RCC 7860 (cell line): ENCODE measurements at regions not wholly inside any gene's neighbourhood (a gene's known extent, or its start where the extent isn't known, plus 50 kb on each side); places are given as distances from the start of the nearest gene placed in this dataset.

Source experiments
- DNase-seq: peaks from one replicate; pipeline ENCODE4 v3.0.0-alpha.2; 2015; ENCODE audit warnings: low spot score
- FAIRE-seq: peaks from 2 replicates; lab custom pipeline; 2012; peaks lifted over from hg19 to GRCh38; lab: Jason Lieb, UNC

DNA sequence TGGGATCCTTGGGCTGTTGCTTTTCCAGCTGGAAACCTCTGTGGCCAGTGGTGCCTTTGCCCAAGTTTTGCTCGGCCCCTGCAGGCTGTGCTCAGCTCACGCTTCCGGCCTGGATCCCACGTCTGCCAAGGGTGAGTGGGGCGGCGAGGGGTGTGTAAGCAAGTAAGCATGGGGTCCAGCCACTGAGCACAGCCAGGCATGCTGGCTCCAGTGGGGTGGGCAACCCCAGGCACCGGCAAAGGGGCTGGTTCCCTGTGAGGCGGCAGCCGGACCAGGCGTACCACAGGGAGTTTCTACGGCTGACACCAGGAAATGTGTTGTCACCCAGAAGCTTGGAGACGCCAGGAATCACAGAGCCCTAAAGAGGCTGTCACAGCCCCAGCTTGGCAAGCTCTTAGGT is 393.4 kb upstream of the CCDC196 start:
- DNase-seq (no peak), FAIRE-seq (no peak)

DNA sequence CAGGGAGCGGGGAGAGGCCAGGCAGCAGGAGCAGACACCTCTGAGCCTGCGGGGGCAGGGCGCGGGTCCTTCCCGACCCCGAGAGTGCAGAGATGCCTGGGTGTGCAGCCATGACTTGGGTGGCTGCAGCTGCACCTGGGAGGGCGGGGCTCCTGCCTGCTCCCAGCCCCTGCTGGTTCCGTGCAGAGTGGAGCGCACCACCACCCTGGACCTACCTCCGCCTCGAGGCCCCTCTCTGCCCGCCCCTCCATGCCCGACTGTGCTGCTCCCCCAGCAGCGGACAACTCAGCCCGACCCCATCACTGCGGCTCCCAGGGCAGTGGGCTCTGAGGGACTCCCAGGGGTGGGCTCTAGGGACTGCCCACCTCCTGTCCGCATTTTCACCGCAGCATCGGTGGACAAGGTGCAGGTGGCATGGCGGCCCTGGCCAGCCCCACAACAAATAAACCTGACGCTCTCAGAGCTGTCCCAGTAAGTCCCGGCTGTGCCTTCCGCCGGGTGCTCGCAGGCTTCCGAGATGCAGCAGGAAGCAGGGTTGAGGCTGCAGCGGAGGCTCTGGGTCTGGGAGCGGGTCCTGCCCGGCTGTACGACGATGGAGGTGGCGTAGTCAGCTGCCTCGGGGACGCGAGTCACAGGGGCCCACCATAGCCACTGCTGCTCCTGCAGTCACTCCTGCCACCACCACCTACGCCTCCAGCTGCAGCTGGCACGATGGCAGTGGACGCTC is 392.0 kb upstream of the CCDC196 start:
- no peak for DNase-seq

DNA sequence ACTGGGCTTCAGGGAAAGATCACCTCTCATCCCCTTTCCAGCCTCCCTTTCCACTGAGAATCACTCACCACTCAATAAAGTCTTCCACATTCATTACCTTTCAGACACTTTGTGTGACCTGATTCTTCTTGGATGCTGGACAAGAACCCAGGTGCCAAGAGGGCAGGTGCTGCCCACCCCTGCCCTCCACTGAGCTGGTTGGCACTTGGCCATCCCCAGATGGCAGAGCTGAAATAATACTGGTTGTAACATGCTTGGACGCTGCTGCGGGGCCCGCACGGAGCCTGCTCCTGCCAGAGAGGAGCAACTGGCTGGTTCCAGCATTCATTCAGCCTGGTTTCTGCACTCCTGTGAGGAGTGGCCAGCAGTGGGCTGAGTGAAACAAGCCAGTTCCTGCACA is 386.7 kb upstream of the CCDC196 start:
- DNase-seq: no peak
- FAIRE-seq: no peak

More for the DNA sequence above, 392.0 kb upstream of the CCDC196 start:
- FAIRE-seq: no peak

DNA sequence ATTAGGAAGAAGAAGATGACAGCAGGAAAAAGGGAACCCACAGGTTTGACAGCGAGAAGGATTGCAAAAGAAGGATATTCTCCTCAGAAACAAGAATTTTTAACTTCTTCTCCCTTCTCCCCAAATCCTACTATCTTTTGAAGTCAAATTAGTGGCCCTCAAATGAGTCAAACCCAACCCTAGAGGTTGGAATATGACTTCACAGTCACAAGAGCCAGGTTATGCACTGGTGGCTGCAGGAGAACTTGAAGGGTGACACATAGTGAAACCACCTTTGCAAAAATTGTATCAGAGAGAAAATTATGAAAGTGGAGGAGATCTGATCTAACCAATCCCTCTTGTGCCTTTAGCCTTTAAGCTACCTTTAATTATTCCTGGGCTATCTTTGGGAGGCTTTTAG is 386.2 kb upstream of the CCDC196 start:
- DNase-seq (no peak), FAIRE-seq (no peak)

DNA sequence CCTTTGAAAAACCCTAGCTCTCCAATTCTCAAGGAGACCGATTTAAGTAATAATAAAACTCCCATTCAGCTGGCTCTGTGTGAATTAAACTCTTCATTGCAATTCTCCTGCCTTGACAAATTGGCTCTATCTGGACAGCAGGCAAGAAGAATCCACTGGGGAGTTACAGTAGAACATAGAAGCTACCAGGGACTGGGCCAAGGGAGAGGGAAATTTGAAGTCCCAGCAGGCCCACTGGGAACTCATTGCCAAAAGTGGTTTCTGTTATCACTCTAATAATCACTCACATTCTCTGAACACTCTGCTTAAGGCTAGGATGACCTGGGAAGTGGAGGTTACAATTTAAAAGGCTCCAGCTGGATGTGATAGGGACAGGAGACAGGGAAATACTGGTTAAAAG is 384.5 kb upstream of the CCDC196 start:
- FAIRE-seq: no peak
- no peak for DNase-seq

DNA sequence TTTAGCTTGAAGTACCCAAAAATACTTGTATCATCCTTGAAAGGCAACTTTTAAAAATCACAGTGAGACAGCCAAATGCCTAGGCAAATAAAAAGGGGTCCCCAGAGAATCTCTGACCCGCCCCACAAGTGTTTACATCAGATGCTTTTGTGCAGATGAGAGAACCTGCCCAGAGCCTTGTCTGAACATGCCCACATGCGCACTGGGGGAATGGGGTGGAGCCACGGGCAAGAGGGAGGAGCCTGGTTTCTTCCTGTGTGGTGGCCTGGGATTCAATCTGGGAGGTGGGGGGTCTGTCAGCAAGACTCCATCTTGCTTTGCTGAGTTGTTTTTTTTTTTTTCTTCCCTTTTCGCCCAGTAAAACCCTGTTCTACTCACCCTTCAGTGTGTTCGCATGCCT is 381.7 kb upstream of the CCDC196 start:
- no peak for FAIRE-seq
- no peak for DNase-seq

DNA sequence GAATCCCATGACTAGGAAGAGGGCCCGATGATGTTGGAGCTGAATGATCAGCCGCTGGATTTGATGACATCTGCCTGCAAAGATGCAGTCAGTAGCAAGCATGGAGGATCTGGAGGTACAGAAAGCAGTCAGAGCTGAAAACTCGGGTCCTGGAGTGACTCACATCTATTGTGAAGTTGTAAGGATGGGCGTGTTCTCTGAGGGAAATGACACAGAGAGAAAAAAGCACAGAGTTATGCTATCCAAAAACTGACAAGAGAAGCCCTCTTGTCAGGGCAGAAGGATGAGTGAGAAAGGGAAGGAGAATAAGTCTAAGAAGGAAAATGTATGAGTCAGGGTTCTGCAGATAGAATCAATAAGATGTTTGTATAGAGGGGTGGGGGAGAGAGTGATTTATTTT is 380.4 kb upstream of the CCDC196 start:
- DNase-seq: no peak
- FAIRE-seq: no peak

DNA sequence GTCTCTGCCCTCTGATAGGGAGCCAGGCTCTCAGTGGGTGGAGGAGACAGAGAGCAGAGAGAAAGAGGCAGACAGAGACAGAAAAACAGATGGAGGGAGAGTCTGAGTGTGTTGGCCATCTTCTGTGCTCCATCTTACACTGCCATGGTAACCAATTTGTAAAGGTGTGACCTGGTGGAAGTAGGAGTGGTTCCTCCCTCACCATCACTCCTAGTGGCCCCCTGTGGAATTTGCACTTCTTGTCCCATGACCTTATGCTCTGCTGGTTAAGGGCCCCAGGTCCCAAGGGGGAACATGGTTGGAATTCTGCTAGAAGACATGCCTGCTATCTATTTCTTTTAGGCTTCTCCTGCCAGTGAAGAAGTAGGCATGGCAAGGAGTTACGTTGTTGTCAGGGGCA is 376.7 kb upstream of the CCDC196 start:
- FAIRE-seq (no peak), DNase-seq (no peak)

DNA sequence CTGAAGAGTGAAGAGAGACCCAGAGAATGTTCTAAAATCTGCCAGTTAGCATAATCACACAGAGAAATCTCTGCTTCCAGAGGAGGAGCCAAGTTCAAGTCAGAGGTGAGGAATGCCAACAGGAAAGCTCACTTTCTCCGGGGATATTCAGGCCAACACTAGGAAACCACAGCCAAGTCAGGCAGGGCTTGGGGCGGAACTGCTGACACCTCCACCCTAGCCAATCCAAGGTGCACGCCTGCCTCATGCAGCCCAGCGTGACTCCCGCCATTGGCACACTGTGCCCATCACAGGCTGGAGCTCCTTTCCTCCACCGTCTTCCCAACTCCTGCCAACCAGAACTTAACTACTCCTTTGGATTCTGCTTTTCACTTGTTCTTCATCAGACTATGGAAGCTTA is 374.3 kb upstream of the CCDC196 start:
- FAIRE-seq: no peak

DNA sequence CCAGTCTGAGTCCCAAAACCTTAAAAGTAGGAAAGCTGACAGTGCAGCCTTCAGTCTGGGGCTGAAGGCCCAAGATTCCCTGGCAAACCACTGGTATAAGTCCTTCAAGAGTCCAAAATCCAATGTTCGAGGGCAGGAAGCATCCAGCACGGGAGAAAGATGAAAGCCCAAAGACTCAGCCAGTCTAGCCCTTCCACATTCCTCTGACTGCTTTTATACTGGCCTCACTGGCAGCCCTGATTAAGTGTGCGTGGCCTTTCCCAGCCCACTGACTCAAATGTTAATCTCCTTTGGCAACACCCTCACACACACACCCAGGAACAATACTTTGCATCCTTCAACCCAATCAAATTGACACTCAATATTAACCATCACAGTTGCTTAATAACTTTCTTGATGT is 372.1 kb upstream of the CCDC196 start:
- DNase-seq: no peak
- FAIRE-seq: no peak

More for the DNA sequence above, 374.3 kb upstream of the CCDC196 start:
- no peak for DNase-seq

DNA sequence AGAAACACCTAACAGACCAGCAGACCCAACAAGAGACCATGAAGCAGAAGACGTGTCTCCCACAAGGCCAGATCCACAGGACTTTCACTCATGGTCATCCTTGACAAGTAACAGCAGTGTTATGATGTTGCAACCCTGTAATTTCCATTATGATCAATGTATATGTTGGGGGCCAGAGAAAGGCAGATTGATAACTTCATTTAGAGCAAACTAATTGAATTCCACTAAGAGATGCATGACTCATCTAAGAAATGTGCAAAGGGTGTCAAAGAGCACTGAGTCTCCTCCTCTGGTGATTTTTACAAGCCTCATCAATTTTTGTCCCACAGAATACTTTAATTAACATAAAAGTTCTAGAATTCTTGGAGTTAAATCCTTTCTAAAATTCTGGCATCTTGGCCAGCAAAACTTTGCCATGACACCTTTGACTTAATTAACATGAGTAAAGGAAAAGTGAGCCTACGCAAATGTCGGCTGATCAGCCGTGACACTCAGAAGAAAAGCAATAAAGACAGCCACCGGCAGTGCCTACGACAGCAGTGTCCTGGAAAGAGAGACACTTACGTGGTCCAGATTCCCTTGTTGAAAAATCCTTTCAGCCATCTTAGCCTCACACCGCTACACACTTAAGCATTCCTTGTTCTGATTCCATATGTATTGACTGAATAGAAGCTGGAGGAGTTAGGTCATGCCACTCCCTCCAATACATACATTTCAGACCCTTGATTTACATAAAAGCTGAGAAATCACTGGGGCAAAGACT is 370.2 kb upstream of the CCDC196 start:
- FAIRE-seq: no peak
- no peak for DNase-seq

DNA sequence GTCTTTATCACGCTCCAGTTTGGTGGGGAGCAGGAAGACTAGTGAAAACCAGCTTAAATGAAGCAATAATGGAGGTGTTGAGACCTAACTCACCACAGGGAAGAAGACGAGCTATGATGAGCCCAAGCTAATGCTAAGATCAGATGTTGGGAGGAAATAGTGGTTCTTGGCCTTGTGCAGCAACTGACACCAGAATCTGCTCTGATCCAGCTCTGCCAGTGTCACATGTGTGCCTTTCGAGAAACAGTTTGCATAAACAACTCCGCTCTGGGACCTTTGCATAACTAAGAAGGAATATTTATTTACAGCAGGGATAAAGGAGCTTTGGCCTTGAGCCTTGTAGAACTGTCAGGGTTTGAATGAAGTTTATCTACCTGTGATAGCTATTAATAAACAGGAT is 369.4 kb upstream of the CCDC196 start:
- DNase-seq (no peak), FAIRE-seq (no peak)

DNA sequence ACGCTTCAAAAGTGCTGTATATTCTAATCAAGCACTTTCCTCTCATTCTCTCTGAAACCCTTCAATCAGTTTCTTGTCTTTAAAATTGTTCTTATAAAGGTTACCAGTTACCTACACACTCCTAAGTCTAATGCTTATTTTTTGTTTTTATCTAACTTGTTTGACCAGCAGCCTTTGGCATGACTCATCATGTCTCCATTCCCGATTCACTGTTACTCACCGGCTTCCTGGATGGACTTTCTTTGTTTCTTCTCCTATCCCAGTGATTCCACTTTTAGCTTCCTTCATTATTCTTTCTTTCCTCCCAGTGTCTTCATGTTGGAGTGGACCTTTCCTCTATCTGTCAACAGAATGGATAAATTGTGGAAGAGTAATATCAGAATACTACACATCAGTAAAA is 368.6 kb upstream of the CCDC196 start:
- FAIRE-seq (no peak), DNase-seq (peak; percentile 29)

DNA sequence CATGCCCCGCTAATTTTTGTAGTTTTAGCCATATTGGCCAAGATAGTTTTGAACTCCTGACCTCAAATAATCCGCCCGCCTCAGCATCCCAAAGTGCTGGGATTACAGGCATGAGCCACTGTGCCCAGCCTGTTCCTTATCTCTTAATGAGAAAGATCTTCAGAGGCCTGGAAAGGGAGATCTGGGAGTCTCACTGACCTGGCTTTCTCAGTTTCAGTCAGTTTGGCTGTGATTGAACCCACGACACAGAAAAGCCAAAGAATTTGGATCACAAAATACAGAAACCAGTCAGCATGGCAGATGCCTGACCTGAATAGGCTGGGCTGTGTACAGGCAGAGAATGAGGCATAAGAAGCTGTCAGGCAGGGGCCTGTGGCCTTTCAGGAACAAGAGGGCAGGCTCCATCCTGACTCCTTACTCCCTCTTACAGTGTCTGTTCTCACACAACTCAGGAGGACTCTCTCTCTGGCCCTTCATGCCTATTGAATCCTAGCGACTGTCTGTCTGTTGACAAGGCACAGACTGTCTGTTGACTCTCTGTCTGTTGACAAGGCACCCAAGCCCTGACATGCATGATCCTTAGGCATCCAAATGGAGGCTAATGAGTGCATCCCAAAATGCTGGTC is 366.5 kb upstream of the CCDC196 start:
- FAIRE-seq (no peak), DNase-seq (no peak)

DNA sequence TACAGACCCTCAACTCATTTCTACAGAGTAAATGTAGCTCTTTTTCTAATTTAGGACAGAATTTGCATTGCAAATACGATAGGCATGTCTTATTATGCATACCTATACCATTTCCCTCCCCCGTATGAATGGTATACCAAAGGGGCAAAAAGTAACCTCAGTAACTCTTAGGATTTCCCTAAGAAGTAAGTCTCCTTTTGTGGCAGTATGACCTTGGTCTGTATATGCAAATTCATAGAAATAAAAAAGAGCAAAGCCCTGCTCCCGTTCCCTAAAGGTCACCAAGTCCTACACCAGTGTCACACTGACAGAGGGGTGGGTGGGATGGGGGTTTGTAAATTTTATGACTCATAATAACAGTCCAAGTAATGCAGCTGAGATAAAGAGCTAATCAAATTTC is 365.8 kb upstream of the CCDC196 start:
- FAIRE-seq (no peak), DNase-seq (no peak)

DNA sequence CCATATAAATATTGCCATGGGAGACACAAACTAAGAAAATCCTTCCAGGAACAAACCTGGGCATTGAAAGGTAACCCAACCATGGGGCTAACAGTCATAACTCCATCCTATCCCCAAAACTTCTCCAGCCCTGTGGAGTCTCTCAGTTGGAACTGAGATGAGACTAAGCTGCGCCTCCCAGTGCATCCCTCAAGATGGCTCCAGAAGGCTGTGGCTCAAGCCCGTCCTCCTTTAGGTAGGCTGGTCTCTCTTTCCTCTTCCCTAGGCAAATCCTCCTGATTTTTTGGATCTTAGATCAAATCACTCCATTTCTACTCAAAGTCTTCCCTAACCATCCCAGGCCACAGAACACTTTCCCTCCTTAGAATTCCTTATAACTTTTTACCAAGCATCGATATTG is 364.3 kb upstream of the CCDC196 start:
- FAIRE-seq (no peak), DNase-seq (no peak)

DNA sequence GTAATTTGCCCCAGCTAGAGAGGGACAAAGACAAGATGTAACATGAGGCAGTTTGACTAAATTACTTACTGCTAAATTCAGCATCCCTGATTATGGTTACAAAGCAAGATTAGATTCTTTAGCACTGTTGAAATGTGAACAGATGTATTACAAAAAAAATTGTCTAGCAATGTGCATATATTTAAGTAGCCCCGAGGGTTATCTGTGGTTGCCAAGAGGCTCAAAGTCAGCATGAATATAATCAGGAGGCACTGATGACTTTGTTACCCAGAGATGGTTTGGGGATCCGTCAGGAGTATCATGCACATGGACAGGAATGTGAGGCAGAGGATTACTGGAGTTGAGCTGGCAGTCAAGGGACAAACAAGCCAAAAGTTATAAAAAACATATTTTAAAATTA is 356.9 kb upstream of the CCDC196 start:
- DNase-seq (no peak), FAIRE-seq (no peak)

DNA sequence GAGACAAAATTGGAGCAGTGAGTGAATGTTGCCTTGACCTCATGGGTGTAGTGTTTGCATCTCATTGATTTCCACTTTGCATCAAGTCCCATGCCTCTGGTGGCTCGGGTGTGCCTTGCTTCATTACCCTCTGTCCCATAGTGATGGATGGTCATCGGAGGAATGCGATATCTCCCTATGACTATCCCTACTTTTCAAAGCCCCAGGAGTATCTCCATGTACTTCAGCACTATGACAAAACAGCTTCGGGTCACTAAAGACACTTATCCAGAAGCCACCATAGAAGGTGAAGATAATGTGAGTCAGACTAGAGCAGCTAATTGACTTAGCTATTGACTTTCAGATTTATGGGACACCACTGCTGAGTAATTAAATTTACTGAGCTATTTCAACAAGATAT is 355.1 kb upstream of the CCDC196 start:
- DNase-seq: no peak
- FAIRE-seq: no peak

DNA sequence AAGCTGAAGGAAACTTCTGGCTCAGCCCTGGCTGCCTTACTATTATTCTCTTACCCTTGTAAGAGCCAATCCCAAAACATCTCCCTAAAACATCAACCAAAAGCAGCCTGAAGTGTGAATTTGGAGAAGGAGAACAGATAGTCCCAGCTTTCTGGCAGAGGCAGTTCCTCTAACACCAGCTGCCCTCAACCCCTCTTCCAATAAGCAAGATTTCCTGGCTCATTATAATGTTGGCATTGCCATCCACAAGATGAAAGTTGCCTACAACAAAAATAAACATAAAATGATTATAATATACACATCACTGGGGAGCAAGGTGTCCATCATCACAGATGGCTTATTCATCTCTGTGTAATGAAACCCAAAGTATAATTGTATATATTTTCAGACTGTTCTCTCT is 352.5 kb upstream of the CCDC196 start:
- FAIRE-seq (no peak), DNase-seq (no peak)

DNA sequence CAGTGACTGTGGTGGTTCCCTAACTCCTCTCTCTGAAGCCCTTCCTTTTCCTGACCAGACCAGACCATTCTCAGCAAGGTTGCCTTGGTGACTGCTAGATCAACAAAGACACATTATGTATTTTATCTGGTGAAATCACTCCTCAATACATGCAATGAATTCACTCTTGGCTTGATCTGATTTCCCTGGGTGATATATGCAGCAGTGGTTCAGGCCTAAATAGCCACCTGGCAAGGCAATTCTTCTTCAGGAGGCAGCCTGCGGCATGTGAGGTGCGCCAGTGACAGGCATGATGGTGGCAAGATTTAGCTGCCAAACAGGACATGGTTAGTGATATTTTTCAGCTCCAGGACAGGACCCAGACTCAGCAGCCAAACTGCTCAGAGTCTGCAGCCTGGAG is 350.3 kb upstream of the CCDC196 start:
- DNase-seq: no peak

DNA sequence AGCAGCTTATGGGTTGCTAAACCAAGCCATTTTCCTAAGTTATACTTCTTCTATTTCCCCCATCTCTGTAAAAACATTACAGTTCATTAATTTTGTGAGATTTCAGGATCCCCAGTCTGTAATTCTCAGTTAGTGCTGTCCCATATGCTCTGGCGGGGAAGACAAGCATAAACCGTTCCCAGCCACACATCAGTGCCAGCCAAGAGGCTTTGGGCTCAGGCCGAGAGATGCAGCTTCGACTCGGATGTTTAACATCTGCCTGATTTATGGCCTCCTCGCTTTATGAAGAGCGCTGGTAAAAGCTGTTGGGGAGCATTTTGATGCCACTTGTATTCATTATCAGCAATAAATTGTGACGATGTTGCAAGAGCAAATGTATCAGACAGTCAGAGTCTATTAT is 349.1 kb upstream of the CCDC196 start:
- no peak for DNase-seq
- no peak for FAIRE-seq

More for the DNA sequence above, 350.3 kb upstream of the CCDC196 start:
- no peak for FAIRE-seq

DNA sequence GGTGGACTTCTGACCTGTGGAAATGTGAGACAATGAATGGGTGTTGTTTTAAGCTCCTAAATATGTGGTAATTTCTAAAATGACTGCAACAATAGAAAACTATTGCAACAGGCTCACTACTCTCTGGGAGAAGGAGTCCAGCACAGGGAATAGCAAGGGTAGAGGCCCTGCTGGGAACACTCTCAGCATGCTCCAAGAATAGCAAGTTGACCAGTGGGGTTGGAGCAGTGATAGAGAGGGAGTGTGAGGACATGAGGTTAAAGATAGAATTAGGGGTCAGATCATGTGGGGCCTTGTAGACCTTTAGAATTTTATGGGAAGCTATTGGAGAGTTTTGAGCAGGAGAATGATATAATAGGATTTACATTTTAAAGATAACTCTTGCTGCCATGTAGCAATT is 346.7 kb upstream of the CCDC196 start:
- no peak for DNase-seq
- FAIRE-seq: no peak
